SK-N-SH (cell line): ENCODE measurements at regions not wholly inside any gene's neighbourhood (a gene's known extent, or its start where the extent isn't known, plus 50 kb on each side); places are given as distances from the start of the nearest gene placed in this dataset.

Experiments
- CTCF ChIA-PET: fragments of 300-600, 350-600 bp; formaldehyde crosslinking; extraction: SDS; loops from one replicate; lab custom pipeline; 2021; lab: Yijun Ruan, JAX
- POLR2A ChIA-PET: fragments of 350-600 bp; sonication (Branson Sonifier 250); formaldehyde crosslinking; extraction: SDS; loops from one replicate; lab custom pipeline; 2020; ENCODE audit warnings: antibody characterized with exemption, inconsistent platforms; lab: Yijun Ruan, JAX
- DNase-seq: peaks from one replicate; pipeline ENCODE4 v3.0.0; 2012
- H2AFZ ChIP-seq: fragments of 200-600 bp; sonication (generic); 2 replicates; pipeline ENCODE4 v1.8.1; 2016; ENCODE audit warnings: antibody characterized with exemption, mild to moderate bottlenecking, low read depth
- H3F3A ChIP-seq: fragments of 200-600 bp; sonication (generic); replicated peaks from 2 replicates; pipeline ENCODE3; 2016; ENCODE audit warnings: antibody characterized with exemption, mild to moderate bottlenecking; ENCODE audit not compliant: insufficient read depth
- H3K27ac ChIP-seq, 2 experiments: fragments of 200-500 bp in 1 of 2; fragments of 200-600 bp in 1 of 2; sonication (Bioruptor generic) in 1 of 2; sonication (generic), shearing (Covaris generic) in 1 of 2; 2 replicates each; pipeline versions ENCODE4 v1.5.1 to v1.6.1; 2014 to 2016; ENCODE audit warnings: low read depth in 2 of 2, inconsistent platforms in 1 of 2, low read length in 1 of 2, mild to moderate bottlenecking in 1 of 2, mixed read lengths in 1 of 2
- H3K27me3 ChIP-seq: fragments of 200-600 bp; sonication (generic), shearing (Covaris generic); 2 replicates; pipeline ENCODE4 v1.6.1; 2016; ENCODE audit warnings: mixed run types; ENCODE audit not compliant: insufficient read depth
- H3K36me3 ChIP-seq, 2 experiments: fragments of 200-500 bp in 1 of 2; fragments of 200-600 bp in 1 of 2; sonication (Bioruptor generic) in 1 of 2; sonication (generic) in 1 of 2; replicated peaks in 1 of 2; 2 replicates each; pipeline versions ENCODE3 to v1.5.1; 2014 to 2016; ENCODE audit warnings: low read length in 1 of 2, mild to moderate bottlenecking in 1 of 2; ENCODE audit not compliant: insufficient read depth in 2 of 2, control insufficient read depth in 1 of 2
- H3K4me1 ChIP-seq, 2 experiments: fragments of 200-500 bp in 1 of 2; fragments of 200-600 bp in 1 of 2; sonication (Bioruptor generic) in 1 of 2; sonication (generic), shearing (Covaris generic) in 1 of 2; 2 replicates each; pipeline versions ENCODE4 v1.5.1 to v1.6.1; 2014 to 2016; ENCODE audit warnings: low read depth in 1 of 2, low read length in 1 of 2, mixed run types in 1 of 2; ENCODE audit not compliant: insufficient read depth in 2 of 2, control insufficient read depth in 1 of 2
- H3K4me2 ChIP-seq: fragments of 200-600 bp; sonication (generic), shearing (Covaris generic); 2 replicates; pipeline ENCODE4 v1.6.1; 2017; ENCODE audit warnings: mixed run types
- H3K4me3 ChIP-seq, 2 experiments: fragments of 200-500 bp in 1 of 2; fragments of 200-600 bp in 1 of 2; sonication (Bioruptor generic) in 1 of 2; sonication (generic), shearing (Covaris generic) in 1 of 2; 2 replicates each; pipeline versions ENCODE4 v1.5.1 to v1.8.1; 2014 to 2016; ENCODE audit warnings: low read depth in 2 of 2, inconsistent platforms in 1 of 2, low read length in 1 of 2, mild to moderate bottlenecking in 1 of 2, mixed read lengths in 1 of 2, moderate library complexity in 1 of 2
- H3K79me2 ChIP-seq: fragments of 200-600 bp; sonication (generic); 2 replicates; pipeline ENCODE4 v1.8.1; 2017; ENCODE audit warnings: mild to moderate bottlenecking; ENCODE audit not compliant: insufficient read depth
- H3K9ac ChIP-seq: fragments of 200-600 bp; sonication (generic); 2 replicates; pipeline ENCODE4 v1.6.1; 2017; ENCODE audit warnings: mixed run types
- H3K9me2 ChIP-seq: fragments of 200-600 bp; sonication (generic); 2 replicates; pipeline ENCODE4 v1.6.1; 2017; ENCODE audit warnings: mixed run types
- H3K9me3 ChIP-seq: fragments of 200-600 bp; sonication (generic); 2 replicates; pipeline ENCODE4 v1.6.1; 2017; ENCODE audit warnings: mixed run types, mild to moderate bottlenecking, moderate library complexity
- H4K20me1 ChIP-seq: fragments of 200-600 bp; sonication (generic); 2 replicates; pipeline ENCODE4 v1.6.1; 2017; ENCODE audit warnings: mild to moderate bottlenecking, mixed run types; ENCODE audit not compliant: insufficient read depth
- CHD2 ChIP-seq: fragments of 150-350 bp; IDR thresholded peaks from 2 replicates; pipeline ENCODE4 v1.6.1; 2018; ENCODE audit warnings: low read length; ENCODE audit not compliant: partially characterized antibody
- CTCF ChIP-seq: fragments of 200-600 bp; sonication (generic); IDR thresholded peaks from 2 replicates; pipeline ENCODE4 v1.6.1; 2017; ENCODE audit warnings: antibody characterized with exemption, mild to moderate bottlenecking, moderate library complexity
- EP300 ChIP-seq, 2 experiments: IDR thresholded peaks; 2 replicates each; pipeline versions ENCODE4 v1.4.0 to v1.6.1; 2012; ENCODE audit warnings: borderline replicate concordance in 1 of 2, low read depth in 1 of 2, low read length in 1 of 2
- FOSL2 ChIP-seq: IDR thresholded peaks from 2 replicates; pipeline ENCODE4 v1.4.0; 2012; ENCODE audit warnings: low read depth, mild to moderate bottlenecking, moderate library complexity, borderline replicate concordance
- IRF3 ChIP-seq: fragments of 150-350 bp; IDR thresholded peaks from 2 replicates; pipeline ENCODE4 v1.6.1; 2016; ENCODE audit warnings: mild to moderate bottlenecking, low read depth, low read length
- PBX3 ChIP-seq: IDR thresholded peaks from 2 replicates; pipeline ENCODE4; 2012
- RXRA ChIP-seq: IDR thresholded peaks from 2 replicates; pipeline ENCODE4 v1.4.0; 2012; ENCODE audit warnings: low read depth, mild to moderate bottlenecking, borderline replicate concordance
- SIN3A ChIP-seq: IDR thresholded peaks from 2 replicates; pipeline ENCODE4 v1.6.1; 2012; ENCODE audit warnings: low read depth, mild to moderate bottlenecking, low read length, moderate library complexity, borderline replicate concordance
- SMC3 ChIP-seq: IDR thresholded peaks from 2 replicates; pipeline ENCODE4 v1.6.1; 2012; ENCODE audit warnings: low read depth, low read length, improper control_type of control experiment
- TAF1 ChIP-seq: IDR thresholded peaks from 2 replicates; pipeline ENCODE4 v1.6.1; 2012; ENCODE audit warnings: low read depth, mild to moderate bottlenecking, low read length, moderate library complexity, borderline replicate concordance
- ZBTB33 ChIP-seq: IDR thresholded peaks from 2 replicates; pipeline ENCODE4 v1.4.0; 2012; ENCODE audit warnings: low read depth, borderline replicate concordance
- WGBS: methylation state at CpG from one replicate; pipeline ENCODE4 v1.1.6; 2017; ENCODE audit warnings: low lambda C conversion rate; 5-methylcytosine and 5-hydroxymethylcytosine counted together

- no peak for TF ChIP-seq SMC3
- no peak for TF ChIP-seq SIN3A
- TF ChIP-seq PBX3, result no peak
- TF ChIP-seq EP300 (IDR thresholded peaks at IDR 0.05; ENCODE audit: borderline replicate concordance in 1 of 2, low read depth in 1 of 2, low read length in 1 of 2), result no peak
- no peak for TF ChIP-seq ZBTB33
- TF ChIP-seq CHD2, result no peak
- no peak for TF ChIP-seq TAF1
- no peak overlapping the region for H3K27ac ChIP-seq
- WGBS, result 26% methylated on average over 2 of the region's 2 CpGs
- no peaks in the 10 kb centered on the region for H3K27me3 ChIP-seq
- DNase-seq, result no peak
- no peaks in the 10 kb centered on the region for H4K20me1 ChIP-seq
- H3K9me2 ChIP-seq, result no peaks in the 10 kb centered on the region
- POLR2A ChIA-PET, result no interaction called here
- no peak overlapping the region for H3K9ac ChIP-seq
- no peak overlapping the region for H3K4me2 ChIP-seq
- no peak overlapping the region for H2AFZ ChIP-seq
- H3K9me3 ChIP-seq, result no peaks in the 10 kb centered on the region
- H3K4me3 ChIP-seq, result no peak overlapping the region
- H3K36me3 ChIP-seq, result no peaks in the 10 kb centered on the region
- no peaks in the 10 kb centered on the region for H3K79me2 ChIP-seq
- CTCF ChIA-PET, result no interaction called here
- no peaks in the 10 kb centered on the region for H3F3A ChIP-seq
- peaks cover 0 to 7% of the 10 kb centered on the region in 2 experiments; a peak in 1 of 4 replicates for H3K4me1 ChIP-seq
Measured at GRCh38 chr11:112516261-112516660, 255.6 kb upstream of the PLET1 start.

GRCh38 chr11:112516755-112517154 is 256.1 kb upstream of the PLET1 start:
- CTCF ChIA-PET, result no interaction called here

More at GRCh38 chr11:112516755-112517154, 256.1 kb upstream of the PLET1 start:
- Histone ChIP-seq H3K9me2 (no peaks in the 10 kb centered on the region), H4K20me1 (no peaks in the 10 kb centered on the region), H2AFZ (no peak overlapping the region), H3K27me3 (no peaks in the 10 kb centered on the region), H3K4me2 (no peak overlapping the region), H3K79me2 (no peaks in the 10 kb centered on the region), H3K9me3 (no peaks in the 10 kb centered on the region), H3K36me3 (no peaks in the 10 kb centered on the region), H3K4me3 (no peak overlapping the region), H3K9ac (no peak overlapping the region), H3F3A (no peaks in the 10 kb centered on the region), H3K4me1 (peaks cover 0 to 7% of the 10 kb centered on the region in 2 experiments; a peak in 1 of 4 replicates), H3K27ac (no peak overlapping the region)
- DNase-seq, result no peak
- TF ChIP-seq FOSL2, result no peak
- no peak for TF ChIP-seq IRF3
- TF ChIP-seq SIN3A, result no peak
- no peak for TF ChIP-seq RXRA
- TF ChIP-seq CTCF, result no peak
- POLR2A ChIA-PET, result no interaction called here
- WGBS, result 51% methylated on average over 2 of the region's 2 CpGs
